Fibroblast of pulmonary artery (primary cell): ENCODE measurements at regions not wholly inside any gene's neighbourhood (a gene's known extent, or its start where the extent isn't known, plus 50 kb on each side); places are given as distances from the start of the nearest gene placed in this dataset.

ENCODE experiments used
- DNase-seq: peaks from one replicate; pipeline ENCODE4 v3.0.0-alpha.2; 2010; ENCODE audit warnings: low read depth
- H3K4me3 ChIP-seq: replicated peaks from 2 replicates; pipeline ENCODE4 v1.5.1; 2011; ENCODE audit warnings: low read depth, mild to moderate bottlenecking, control low read depth, low read length, moderate library complexity
- TF ChIP-seq, protein P1 (sequence below): IDR thresholded peaks from 2 replicates; pipeline ENCODE4 v1.5.1; 2011; ENCODE audit warnings: mild to moderate bottlenecking, control low read depth, low read length, inconsistent platforms; ENCODE audit errors: missing control alignments

DNA sequence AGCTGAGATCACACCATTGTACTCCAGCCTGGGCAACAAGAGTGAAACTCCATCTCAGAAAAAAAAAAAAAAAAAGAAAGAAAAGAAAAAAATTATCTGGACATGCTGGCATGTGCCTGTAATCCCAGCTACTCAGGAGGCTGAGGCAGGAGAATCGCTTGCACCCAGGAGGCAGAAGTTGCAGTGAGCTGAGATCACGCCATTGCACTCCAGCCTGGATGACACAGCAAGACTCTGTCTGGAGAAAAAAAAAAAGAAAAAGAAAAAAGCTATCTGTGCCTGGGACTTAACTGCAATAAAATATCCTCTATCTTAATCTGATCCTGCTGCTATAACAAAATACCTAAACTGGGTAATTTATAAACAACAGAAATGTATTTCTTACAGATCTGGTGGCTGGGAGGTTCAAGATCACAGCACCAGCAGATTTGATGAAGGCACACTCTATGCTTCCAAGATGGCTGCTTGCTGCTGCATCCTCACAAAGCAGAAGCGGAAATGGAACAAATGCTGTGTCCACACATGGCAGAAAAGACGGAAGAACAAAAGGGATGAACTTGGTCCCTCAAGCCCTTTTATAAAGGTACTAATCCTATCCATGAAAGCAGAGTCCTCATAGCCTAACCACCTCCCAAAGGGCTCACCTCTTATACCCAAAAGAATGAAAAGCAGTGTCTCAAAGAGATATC is 273.3 kb upstream of the JARID2 start:
- no peak overlapping the region for H3K4me3 ChIP-seq
- TF ChIP-seq, protein P1, sequence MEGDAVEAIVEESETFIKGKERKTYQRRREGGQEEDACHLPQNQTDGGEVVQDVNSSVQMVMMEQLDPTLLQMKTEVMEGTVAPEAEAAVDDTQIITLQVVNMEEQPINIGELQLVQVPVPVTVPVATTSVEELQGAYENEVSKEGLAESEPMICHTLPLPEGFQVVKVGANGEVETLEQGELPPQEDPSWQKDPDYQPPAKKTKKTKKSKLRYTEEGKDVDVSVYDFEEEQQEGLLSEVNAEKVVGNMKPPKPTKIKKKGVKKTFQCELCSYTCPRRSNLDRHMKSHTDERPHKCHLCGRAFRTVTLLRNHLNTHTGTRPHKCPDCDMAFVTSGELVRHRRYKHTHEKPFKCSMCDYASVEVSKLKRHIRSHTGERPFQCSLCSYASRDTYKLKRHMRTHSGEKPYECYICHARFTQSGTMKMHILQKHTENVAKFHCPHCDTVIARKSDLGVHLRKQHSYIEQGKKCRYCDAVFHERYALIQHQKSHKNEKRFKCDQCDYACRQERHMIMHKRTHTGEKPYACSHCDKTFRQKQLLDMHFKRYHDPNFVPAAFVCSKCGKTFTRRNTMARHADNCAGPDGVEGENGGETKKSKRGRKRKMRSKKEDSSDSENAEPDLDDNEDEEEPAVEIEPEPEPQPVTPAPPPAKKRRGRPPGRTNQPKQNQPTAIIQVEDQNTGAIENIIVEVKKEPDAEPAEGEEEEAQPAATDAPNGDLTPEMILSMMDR: no peak
- DNase-seq: no peak

DNA sequence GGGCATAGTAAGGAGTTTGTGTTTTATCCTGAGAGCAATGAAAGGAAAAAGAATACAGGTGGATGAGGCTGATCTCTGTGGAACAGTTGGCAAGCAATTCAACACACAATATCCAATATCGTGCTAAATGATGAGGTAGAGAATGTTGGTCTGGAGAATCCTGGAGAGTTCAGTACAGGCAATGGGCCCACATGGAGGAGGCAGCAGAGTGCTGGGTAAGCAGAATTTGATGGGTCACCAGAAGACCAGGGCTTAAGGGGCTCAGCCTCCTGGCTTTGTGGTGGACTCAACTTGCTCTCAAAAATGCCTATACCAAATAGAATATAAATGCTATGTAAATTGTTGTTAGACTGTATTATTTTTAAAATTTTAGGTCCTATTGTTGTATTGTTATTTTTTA is 271.5 kb upstream of the JARID2 start:
- H3K4me3 ChIP-seq: no peak overlapping the region
- no peak for DNase-seq
- TF ChIP-seq, protein P1: no peak

DNA sequence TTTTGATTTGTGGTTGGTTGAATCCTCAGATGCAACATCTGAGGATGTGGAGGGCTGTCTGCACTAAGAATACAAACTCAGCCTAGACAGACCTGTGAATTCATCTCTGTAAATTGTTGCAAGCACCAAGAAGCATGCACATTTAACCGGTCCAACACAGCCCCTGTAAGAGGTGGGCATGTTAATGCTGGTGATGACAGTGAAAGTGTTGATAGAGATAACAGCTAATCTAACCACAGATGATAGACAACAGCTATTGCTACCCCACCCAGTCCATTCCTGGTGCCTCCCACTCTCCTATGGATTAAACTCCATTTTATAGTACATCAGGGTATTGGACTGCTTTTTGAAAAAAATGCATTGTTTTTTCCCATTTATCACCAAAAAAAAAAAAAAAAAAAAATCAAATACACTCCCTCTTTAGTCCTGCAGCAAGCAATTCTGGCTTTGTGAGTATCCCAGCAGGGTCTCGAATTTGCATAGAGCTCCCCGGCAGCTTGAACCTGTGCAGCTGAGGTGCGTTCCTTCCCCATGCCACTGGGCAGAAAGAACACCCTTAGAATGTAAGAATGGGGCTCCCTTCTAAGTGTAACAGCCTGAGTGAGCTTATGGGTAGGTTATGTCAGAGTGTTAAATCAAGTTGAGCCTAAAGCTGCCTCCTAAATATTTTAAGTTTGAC is 270.9 kb upstream of the JARID2 start:
- H3K4me3 ChIP-seq: no peak overlapping the region
- TF ChIP-seq, protein P1: no peak
- DNase-seq: no peak

DNA sequence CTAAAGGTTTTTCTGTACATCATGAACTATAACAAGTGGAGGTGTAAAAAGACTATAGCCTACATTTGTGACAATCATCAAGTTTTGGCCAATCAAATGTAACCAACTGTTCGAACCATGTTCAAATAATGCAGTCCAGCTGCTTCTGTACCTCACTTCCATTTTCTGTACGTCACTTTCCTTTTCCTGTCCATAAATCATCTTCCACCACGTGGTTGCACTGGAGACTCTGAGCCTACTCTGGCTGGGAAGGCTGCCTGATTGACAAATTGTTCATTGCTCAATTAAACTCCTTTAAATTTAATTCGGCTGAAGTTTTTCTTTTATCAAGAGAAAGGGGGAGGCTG is 270.4 kb upstream of the JARID2 start:
- TF ChIP-seq, protein P1: no peak
- peak; percentile 35 for DNase-seq

DNA sequence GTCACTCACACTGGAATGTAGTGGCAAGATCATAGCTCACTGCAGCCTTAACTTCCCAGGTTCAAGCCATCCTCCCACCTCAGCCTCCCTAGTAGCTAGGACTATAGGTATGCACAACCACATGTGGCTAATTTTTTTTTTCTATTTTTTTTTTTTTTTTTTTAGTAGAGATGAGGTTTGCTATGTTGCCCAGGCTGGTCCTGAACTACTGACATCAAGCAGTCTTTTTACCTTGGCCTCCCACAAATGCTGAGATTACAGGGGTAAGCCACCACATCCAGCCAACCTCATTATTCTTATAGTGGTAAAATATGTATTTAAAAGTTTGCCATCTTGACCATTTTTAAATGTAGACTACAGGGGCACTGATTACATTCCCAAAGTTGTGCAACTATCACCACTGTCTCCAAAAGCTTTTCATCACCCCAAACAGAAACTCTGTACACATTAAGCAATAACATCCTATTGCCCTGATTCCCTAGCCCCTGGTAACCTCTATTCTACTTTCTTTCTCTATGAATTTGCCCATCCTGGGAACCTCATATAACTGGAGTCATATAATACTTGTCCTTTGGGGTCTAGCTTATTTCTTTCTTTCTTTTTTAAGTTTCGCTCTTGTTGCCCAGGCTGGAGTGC is 268.0 kb upstream of the JARID2 start:
- TF ChIP-seq, protein P1: no peak
- H3K4me3 ChIP-seq: no peak overlapping the region
- DNase-seq: peak; percentile 13

More for the DNA sequence above, 270.4 kb upstream of the JARID2 start:
- no peak overlapping the region for H3K4me3 ChIP-seq

DNA sequence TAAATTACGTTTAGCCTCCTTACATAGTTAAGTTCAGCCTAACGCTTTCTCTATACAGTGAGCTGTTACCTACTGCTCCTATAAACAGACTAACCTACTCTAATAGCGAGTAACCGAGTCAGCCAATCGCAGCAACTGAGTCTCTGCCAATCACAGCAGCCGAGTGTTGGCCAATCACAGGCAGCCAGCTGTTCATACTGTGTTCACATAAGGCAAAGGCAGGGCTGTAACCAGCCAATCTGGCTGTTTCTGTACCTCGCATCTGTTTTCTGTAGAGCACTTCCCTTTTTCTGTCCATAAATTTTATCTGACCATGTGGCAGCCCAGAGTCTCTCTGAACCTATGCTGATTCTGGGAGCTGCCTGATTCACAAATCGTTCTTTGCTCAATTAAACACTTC is 263.9 kb upstream of the JARID2 start:
- no peak overlapping the region for H3K4me3 ChIP-seq
- no peak for DNase-seq
- TF ChIP-seq, protein P1: no peak
